ENCODE measurements at regions not wholly inside any gene's neighbourhood (a gene's known extent, or its start where the extent isn't known, plus 50 kb on each side); places are given as distances from the start of the nearest gene placed in this dataset.
"Not testable (repeated sequence)": the region's sequence is repeated elsewhere in the genome, so short reads cannot be mapped to it uniquely, and the experiment has no call there.

DNA sequence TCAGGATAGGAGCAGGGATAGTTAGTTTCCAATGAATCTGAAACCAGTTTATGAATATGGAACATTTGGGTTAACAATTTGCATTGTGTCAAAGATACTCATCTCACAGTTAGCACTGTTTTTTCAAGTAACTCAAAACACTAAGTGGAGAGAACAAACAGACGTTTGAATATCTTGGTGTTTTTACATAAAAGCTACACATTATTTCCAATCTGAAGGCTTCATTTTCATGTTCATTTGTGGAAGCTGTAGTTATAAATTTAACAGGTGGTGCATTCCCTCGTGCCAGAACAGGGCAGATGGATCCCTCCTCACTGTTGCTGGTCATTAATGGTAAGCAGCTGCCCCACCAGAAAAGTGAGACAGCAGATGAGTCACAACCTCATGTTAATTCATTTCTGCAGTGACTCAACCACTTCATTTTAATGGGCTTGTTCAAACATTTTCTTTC is 286.9 kb downstream of the TMX3 start:
- no peak for DNase-seq

DNA sequence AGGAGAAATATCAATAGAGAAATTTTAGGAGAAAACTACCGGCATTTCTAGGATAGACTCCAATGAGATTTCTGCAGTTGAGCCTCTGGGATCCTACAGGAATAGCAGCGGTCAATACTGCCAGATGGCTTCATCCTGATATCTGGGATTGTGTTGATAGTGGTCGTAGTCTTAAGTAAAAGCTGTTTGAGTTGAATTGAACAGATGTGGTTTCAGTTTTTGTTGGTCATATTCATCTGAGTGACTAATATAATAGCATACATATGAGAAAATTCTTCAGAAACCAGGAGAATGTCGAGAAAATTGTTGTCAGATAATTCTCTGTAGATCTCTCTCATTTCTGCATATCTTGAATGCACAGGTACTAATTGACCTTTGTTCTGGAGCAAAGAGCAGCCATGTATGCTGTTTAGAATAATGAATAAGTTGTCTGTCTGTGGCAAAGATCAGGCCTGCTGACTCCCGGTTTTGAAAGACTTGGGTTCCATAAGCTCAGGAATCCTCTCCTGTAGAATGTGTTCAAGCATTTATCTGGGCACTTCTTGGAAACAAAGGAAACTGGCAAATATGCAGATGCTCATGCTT is 288.1 kb downstream of the TMX3 start:
- no peak for DNase-seq

DNA sequence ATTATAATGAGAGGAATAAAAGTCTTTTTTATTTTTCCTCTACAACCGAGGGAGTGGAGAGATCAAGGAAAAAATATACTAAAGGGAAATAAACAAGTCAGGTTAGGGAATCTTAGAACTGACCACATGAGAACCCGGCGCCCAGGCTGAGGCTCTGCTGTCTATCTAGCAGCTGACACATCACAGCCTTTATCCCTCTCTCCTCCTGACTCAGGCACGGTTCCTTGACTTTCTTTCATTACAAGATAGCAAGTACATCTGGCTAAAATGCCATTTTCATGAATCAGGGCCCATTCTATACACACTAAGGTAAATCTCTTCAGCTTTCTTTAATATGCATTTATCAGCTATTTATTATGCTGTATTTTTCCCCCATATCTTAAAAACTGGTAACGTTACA is 296.0 kb downstream of the TMX3 start:
- no peak for DNase-seq

DNA sequence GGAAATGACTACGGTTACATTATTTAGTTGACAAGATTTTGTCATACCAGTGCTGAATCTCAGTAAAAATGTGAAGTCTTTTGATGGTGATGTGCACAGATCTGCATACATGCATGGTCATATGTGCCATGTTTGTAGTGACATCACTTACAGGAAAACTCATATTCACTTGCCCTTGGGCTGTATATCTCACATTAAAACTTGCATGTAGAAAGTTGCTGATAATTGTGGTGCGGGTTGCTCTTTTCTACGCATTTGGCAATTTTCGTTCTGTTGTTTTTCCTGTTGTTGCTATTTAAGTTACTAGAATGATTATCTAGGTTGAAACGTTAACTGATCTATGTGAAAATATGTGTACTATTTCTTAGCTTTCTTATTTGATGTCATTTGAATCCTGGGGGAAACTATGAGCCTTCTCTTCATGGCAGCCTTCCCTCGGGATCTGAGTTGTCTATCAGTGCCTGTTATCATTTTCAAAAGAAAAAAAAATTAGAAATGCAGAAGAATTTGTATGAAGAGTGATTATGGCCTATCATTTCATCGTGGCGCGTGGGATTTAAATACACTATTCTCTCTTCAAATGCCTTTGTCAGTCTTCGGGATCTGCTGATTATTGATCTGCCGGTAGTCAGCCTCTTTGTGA is 296.6 kb downstream of the TMX3 start:
- DNase-seq = no peak

DNA sequence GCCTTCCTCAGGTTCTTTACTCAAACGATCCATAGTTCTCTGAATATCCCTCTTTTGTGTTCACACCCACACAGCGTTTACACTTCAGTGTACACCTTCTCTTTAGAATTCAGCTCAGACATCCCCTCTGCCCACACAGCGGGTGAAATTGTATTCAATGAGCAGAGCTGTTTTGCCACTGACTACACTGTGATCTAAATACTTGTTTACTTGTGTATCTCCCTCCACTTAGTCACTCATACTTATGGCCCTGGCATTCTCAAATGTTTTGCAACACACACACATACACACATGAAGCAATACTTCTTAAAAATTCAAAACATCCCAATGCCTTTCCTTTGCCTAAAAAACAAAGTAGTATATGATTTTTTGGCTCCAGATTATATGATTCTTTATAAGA is 297.1 kb downstream of the TMX3 start:
- no peak for DNase-seq

DNA sequence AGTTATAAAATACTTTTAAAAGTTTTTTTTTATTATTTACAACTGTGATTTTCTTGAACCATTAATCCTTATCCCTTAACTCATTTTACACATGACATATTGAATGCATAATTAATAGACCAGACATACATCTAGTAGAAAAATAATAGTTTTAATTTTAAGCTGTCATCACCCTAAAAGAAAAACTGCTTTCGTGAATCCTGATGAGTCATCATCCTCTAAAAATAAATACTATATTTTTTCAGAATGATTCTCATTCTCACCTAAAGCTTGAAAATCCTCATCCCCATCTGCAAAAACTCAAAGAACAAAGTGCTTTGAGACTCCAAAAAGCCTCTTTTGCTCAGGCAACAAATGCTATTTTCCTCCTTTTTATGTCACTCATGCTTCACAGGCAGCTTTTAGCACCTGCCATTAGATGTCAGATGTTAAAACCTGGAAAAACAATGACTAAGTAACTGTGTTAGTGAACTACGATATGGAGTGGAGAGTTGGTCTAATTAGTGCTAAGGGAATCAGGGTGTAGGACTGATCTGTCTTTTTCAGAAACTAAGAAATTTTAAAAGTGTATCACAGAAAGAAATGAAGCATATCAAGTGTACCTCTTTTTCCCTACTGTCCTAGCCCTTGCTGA is 297.6 kb downstream of the TMX3 start:
- DNase-seq = no peak

DNA sequence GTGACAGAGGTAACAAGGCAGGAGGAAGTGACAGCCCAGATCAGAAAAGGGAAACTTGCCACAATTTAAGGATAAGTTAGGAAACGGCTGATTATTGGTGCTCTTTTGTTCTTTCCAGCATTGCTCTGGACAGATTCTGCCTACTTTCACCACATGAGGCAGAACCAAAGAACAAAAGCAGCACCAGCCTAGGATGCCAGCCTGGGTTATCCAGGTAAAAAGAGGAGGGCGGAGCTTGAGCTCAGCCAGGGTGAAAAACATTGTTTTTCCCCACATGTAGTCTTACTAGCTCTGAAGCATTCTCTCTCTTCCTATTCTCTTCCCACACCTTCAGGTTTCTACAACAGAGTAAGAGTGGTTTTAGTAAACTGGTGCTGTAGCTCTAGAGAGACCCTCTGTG is 300.5 kb downstream of the TMX3 start:
- DNase-seq = no peak

DNA sequence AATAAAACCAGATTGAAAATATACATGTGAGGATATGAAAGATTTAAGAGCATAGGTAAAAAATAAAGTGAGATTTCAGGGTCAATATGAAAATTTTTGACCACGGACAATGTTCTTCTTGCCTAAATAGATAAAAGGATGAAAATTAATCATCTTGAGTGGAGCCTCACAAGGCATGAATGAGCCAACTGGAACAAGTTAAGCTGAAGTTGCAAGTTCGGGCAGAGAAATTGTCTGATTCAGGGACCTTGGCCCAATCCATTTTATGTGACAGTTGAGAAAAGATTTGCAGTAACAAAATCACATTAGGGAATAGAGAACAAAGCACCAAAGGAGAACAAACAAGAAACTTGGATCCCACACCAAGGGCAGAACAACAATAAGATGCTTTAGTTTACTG is 305.3 kb downstream of the TMX3 start:
- DNase-seq = no peak

DNA sequence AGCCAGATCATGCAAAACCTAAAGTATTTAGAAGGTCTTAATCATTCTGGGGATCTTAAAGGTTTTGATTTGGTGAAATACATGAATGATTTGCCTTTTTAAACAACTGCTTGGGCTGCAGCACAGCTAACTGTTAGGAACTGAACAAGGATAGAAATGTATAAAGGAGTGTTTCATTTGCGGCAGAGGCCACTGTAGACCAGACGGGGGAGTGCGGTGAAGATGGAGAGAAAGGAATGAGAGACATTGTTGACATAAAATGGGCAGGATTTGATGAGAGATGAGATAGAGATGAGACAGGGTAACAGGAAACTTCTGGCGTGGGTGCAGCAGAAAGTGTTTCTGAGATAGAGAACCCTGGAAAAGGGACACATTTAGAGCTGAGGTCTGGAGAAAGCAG is 308.1 kb downstream of the TMX3 start:
- no peak for DNase-seq

DNA sequence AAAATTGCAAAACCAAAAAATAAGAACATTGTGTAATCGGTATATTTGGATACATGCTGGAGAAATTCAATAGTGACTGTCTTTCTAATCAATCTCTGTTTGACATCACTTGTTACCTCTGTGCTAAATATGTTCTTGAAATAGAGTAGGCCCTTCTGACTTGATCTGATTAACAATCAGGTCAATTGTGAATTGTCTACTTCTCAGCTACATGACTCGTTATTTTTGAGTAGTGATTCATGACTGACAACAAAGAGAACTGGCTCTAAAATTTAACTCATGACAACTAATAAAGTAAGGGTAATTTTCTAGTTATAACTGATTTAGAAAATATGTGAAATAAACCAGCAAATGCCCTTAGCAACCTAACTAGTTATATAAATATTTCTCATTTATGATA is 312.1 kb downstream of the TMX3 start:
- no peak for DNase-seq

DNA sequence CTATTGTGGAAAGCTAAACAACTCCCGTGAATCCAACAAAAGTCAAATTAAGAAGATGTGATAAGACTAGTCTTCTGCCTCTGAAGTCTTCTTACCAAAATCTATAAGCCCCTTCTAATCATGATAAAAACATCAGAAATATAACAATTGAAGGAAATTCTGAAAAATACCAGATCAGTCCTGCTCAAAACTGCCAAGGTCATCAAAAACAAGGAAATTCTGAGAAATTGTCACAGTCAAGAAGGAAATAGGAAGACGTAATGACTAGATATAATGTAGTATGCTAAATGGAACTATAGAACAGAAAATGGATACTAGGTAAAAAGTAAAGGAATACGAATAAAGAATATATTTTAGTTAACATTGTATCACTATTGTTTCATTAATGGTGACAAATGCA is 314.0 kb downstream of the TMX3 start:
- no peak for DNase-seq

DNA sequence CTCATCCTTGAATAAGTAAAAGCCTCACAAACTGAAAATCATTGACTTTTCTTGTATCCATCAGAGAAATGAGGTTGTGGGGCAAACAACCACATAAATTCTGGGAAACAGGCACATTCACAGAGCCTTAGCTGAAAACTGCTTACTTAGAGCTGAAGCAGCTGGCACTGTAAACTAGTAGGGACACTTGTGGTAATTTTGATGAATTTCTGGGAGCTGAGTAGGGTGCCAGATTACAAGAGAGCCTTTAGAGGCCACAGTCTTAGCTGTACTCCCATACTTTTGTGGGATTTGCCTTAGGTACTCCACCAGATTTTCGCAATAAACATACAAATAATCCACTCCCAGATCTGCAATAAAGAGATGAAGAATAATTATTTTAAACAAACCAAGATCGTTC is 315.2 kb downstream of the TMX3 start:
- DNase-seq = no peak

DNA sequence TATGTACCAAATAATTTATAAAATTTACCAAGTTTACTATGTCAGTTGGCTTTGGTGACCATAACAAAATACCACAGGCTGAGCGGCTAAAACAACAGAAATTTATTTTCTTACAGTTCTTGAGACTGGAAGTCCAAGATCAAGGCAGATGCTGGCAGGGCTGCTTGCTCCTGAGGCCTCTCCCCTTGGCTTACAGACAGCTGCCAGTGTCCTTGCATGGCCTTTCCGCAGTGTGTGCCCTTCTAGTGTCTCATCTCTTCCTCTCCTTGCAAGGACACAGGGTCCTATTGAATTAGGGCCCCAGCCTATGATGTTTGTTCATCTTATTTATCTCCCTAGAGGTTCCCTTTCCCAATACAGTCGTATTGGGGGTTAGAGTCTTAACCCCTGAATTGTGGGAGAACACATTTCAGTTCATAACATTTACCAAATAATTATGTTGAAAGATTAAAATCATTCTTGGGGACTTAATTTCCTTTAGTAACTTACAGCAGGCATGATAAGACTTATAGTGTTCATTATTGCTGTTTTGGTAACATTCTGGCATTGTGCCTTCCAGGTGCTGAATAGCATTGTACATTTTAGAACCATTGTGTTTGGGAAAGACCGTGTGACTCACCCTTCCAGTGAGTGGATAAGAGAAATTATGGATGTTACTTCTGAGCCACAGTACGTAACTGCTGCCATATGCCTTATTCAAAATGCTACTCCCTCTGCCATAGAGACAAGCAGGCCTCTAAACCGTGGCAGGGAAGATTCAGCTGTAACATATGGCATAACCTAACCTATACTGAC is 317.5 kb downstream of the TMX3 start:
- DNase-seq = no peak

DNA sequence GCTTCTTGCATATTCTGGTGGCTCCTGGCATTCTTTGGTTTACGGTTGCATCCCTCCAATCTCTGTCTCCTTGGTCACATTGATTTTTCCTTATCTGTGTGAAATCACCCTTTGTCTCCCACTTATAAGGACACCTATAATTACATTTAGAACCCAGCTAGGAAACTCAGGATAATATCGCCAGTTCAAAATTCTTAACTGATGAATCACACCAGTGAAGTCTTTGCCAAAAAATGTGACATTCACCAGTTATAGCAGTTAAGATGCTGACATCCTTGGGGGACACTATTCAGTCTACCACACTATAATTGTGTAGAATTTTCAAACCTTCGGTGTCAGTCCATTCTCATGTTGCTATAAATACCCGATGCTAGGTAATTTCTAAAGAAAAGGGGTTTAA is 320.2 kb downstream of the TMX3 start:
- DNase-seq = no peak

DNA sequence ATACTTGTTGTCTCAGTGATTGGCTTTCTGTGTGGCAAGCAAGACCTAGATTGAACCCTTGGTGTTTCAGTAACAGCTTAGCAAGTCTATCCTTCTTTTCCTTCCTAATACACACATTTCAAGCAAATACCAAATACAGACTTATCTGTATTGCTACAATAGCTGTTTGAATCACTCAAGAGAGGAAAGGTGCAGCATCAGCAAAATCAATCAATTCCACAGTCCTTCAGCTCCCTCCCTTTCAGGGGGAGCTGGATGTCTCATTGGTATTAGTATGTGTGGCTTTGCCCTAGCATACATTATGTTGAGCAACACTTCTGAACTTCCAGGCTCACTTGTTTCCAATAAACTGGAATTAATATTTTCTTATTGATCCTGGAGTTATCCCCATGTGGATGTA is 323.1 kb downstream of the TMX3 start:
- no peak for DNase-seq

DNA sequence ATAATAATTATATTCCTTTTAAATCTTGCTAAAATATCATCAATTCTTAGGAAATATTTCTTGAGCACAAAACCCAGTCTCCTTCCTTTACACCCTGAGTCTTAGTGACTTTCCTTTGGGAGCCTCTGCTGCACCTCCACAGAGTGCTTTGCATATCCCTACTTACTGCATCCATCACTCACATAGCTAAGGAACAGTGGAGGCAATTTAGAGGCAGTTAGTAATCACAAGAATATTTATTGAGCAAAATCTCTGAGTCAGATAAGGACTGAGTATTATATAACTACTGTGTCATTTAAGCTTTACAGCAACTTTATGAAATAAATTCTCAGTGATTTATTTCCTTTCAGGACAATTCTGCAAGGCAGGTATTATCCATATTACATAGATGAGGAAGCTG is 327.7 kb downstream of the TMX3 start:
- DNase-seq = no peak

DNA sequence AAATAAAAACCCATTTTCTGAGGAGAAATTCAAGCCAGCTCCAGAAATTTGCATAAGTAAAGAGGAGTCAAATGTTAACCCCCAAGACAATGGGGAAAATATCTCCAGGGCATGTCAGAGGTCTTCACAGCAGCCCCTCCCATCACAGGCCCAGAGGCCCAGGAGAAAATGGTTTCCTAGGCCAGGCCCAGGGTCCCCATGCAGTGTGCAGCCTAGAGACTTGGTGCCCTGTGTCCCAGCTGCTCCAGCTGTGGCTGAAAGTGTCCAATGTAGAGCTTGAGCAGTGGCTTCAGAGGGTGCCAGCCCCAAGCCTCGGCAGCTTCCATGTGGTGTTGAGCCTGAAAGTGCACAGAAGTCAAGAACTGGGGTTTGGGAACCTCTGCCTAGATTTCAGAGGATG is 330.9 kb downstream of the TMX3 start:
- DNase-seq = not testable (repeated sequence)

DNA sequence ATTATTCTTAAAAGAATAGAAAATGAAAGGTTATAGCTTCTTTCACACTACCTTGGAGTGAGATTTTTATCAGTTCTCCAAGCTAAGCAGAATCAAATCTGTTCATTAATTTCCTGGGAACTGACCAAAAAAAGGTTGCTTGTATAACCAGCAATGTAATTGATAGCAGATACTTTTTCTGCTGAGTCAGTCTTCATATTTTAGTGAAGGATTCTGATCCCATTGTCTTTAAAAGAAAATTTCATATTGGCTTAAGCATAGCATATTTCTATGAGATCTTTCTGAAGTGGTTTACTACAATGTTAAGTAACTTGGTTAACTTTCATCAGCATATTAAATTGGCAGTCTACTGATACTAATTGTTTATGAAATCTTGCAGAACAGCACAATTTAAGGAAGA is 338.0 kb downstream of the TMX3 start:
- no peak for DNase-seq

DNA sequence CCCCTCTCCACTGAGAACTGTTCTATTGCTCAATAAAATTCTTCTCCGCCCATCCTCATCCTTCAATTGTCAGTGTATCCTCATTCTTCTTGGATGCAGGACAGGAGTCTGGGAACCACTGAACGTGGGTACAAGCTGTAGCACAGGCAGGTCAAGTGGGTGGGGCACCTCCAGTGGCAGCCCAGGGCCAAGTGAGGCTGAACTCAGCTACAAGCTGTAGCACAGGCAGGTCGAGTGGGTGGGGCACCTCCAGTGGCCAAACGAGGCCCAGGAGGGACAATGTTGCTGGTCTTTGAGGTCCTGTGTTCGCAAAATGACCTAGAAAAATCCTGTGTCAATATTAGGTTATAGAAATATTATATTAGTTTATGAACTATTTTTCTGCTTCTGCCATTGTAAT is 352.0 kb downstream of the TMX3 start:
- no peak for DNase-seq

DNA sequence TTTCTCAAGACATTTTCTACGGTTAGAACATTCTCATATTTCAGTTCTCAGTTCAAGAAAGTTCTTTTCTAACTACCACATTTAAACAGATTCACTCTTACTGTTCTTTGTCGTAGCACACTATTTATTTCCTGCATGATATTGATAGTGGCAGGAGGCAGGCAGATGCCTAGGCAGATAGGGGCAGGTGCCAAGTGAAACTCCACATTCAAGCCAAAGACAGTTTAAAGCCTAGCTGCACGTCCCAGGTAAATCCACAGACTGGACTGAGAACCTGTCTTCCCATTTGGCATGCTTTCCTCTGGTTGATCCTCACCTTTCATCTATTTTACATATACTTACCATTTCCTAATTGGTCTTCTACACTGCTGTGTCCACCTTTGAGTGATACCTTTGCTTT is 359.3 kb downstream of the TMX3 start:
- DNase-seq = no peak

DNA sequence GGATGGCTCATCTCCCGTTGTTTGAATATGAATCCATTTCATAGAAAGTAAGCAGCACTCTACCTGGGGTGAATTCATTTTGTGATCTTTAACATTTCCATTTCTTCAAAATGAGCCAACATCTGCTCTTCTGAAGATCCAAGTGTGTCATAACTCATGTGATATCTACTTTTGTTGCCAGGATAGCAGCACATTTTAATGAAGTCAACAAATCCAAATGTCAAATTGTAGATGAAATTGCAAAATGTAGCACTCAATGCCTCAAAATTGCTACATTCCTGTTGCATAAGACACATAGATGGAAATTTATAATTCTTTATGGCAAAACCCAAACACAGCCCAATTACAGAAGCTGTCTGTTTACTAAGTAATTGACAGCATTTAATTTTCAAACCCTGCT is 360.7 kb downstream of the TMX3 start:
- no peak for DNase-seq

DNA sequence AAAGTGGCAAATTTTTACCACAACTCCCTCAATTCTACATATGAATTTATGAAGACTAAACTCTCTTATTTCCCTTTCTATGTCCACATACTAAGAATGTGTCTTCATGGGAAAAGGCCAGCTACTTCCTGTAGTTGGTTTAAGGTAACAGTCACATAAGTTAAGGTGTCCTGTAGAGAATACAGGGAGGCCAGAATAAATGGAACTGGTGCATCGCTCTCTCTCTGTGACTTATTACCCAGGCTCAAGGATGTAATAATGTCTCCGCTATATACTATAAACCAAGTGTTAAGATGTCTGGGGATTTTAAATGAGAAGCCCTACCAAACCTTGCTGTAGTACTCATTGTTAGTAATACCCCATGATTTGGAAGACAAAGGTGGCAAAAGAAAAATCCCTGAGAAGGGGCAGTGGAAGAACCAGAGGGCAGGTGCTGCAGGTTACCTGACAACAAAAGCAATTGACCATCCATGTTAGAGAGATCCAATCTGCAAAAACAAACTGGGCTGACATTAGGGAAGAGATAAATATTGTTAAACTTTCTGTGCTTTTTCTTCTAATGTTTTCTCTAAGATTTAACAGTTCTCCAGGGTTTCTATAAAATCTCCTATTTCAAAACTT is 372.8 kb downstream of the TMX3 start:
- DNase-seq = no peak

DNA sequence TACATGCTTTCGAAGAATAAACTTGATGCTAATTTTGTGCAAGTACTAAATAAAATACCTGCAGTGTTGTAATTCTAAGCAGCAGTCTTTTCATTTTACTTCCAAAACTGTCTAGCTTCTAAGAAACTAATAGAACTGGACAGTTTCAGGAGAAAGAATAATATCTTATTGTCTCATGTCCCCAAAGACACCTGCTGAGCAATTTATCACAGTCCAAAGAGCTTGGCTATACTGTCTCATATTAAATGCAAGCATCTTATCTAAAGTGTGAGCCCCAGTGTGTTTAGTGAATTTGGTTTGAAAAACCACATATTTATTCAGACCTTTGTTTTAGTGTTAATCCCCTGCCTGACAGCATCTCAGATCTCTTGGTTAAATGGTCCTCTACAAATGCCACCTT is 374.3 kb downstream of the TMX3 start:
- no peak for DNase-seq

DNA sequence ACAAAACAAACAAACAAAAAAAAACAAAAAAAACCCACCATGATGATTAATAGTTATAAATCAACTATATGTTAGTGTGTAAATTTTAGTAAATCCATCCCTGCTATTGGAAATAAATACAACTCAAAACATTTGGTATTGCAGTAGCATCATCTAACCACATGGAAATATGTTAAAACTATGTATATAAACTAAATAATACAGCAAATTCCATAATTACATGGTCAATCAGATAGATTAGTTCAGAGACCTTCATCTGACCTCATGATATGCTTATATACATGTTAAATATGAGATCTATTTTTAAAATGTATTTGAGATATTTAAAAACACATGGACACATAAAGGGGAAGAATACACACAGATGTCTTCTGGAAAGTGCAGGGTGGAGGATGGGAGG is 384.2 kb downstream of the TMX3 start:
- DNase-seq = no peak
